ENCODE measurements at regions not wholly inside any gene's neighbourhood (a gene's known extent, or its start where the extent isn't known, plus 50 kb on each side); places are given as distances from the start of the nearest gene placed in this dataset.

DNA sequence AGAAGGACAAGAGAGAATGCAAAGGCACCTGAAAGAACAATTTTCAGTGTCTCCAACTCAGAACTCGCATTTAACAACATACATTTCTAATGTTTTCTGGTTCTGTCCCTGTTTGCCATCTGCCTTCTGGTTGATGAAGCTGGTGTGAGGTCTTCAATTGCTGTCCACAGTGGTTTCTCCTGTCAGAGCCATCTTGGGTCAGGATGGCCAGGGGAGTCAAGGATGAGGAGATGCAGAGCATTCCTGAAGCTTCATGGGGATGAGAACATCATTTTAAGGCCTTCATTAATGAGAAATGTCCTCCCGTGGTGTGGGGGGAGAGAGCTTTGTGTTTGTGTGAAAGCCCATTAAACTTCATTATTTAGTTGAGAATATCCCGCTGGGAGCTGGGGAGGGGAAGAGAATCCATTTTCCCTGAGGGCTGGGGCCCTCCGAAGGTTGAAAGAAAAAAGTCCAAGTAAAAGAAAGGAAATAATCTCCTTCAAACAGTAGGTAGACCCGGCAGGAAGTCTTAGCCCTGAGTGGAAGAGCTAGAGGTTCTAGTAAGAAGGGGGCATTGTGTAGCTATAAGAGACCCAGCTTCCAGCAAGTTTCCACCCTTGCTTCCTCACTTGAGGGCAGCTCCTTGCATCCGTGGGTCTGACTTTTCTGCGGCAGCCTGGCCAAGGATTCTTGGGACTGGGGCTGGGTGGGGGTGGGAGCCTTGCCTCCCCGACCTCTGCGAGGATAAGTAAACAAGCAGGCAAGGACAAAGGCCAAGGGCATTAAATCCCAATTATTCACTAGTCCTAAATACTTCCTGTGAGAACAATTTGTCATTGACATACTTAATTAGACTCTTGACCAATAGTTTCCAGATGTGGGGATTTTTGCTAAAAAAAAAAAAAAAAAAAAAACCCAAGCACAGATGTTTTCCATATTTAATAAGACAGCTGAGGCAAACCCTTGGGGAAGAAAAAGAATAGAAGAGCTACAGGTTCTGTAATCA, 119.2 kb downstream of the MSX2 start:
- Histone ChIP-seq H3K27ac (ENCODE audit: low read depth, low read length) (no peak overlapping the region), H4K20me1 (ENCODE audit: control insufficient read depth, insufficient read depth, low read depth, low read length) (no peaks in the 10 kb centered on the region), H3K27me3 (ENCODE audit: control insufficient read depth, low read length) (no peaks in the 10 kb centered on the region), H3K4me1 (ENCODE audit: control insufficient read depth, low read length) (no peaks in the 10 kb centered on the region), H3K9me3 (ENCODE audit: control insufficient read depth, insufficient read depth, low read length) (no peaks in the 10 kb centered on the region), H3K4me2 (ENCODE audit: low read length) (no peak overlapping the region), H3K4me3 (ENCODE audit: low read length) (no peak overlapping the region), H3F3A (ENCODE audit: control insufficient read depth, insufficient read depth) (no peaks in the 10 kb centered on the region), H3K36me3 (ENCODE audit: control insufficient read depth, low read length) (no peaks in the 10 kb centered on the region), H3K79me2 (ENCODE audit: control insufficient read depth, low read length) (no peaks in the 10 kb centered on the region), H3K9me2 (replicated peaks; ENCODE audit: control insufficient read depth, low read length) (no peaks in the 10 kb centered on the region)
- TF ChIP-seq, protein P1, sequence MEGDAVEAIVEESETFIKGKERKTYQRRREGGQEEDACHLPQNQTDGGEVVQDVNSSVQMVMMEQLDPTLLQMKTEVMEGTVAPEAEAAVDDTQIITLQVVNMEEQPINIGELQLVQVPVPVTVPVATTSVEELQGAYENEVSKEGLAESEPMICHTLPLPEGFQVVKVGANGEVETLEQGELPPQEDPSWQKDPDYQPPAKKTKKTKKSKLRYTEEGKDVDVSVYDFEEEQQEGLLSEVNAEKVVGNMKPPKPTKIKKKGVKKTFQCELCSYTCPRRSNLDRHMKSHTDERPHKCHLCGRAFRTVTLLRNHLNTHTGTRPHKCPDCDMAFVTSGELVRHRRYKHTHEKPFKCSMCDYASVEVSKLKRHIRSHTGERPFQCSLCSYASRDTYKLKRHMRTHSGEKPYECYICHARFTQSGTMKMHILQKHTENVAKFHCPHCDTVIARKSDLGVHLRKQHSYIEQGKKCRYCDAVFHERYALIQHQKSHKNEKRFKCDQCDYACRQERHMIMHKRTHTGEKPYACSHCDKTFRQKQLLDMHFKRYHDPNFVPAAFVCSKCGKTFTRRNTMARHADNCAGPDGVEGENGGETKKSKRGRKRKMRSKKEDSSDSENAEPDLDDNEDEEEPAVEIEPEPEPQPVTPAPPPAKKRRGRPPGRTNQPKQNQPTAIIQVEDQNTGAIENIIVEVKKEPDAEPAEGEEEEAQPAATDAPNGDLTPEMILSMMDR (IDR thresholded peaks at IDR 0.05; ENCODE audit: low read depth, low read length, poor library complexity, severe bottlenecking): no peak
- TF ChIP-seq EZH2phosphoT487 (IDR thresholded peaks at IDR 0.05; ENCODE audit: borderline replicate concordance, low read length): no peak

DNA sequence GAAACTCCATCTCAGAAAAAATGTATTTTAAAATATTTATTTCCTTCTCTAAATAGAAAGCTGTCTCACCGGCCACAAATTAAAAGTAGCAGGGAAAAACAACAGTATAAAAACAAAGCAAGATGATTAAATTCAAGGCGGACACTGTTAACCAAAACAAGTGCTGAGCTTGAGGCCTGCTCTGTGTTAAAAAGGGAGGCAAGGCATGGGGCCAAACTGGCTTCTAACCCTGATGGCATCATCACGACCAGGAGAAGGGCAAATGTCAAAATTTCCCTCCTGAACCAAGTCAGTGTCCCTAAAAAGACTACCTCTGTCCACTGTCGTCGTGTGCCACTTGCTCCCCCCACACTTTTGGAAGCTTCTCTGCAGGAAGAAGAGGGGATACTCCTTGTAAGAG, 116.1 kb downstream of the MSX2 start:
- Histone ChIP-seq H3K36me3 (ENCODE audit: control insufficient read depth, low read length) (no peaks in the 10 kb centered on the region), H3K9me2 (replicated peaks; ENCODE audit: control insufficient read depth, low read length) (no peaks in the 10 kb centered on the region), H3K9me3 (ENCODE audit: control insufficient read depth, insufficient read depth, low read length) (no peaks in the 10 kb centered on the region), H3K4me1 (ENCODE audit: control insufficient read depth, low read length) (no peaks in the 10 kb centered on the region), H3K27ac (ENCODE audit: low read depth, low read length) (no peak overlapping the region), H3K79me2 (ENCODE audit: control insufficient read depth, low read length) (no peaks in the 10 kb centered on the region), H4K20me1 (ENCODE audit: control insufficient read depth, insufficient read depth, low read depth, low read length) (no peaks in the 10 kb centered on the region), H3F3A (ENCODE audit: control insufficient read depth, insufficient read depth) (no peaks in the 10 kb centered on the region), H3K4me2 (ENCODE audit: low read length) (no peak overlapping the region), H3K4me3 (ENCODE audit: low read length) (no peak overlapping the region), H3K27me3 (ENCODE audit: control insufficient read depth, low read length) (no peaks in the 10 kb centered on the region)
- no peak for TF ChIP-seq EZH2phosphoT487 (IDR thresholded peaks at IDR 0.05; ENCODE audit: borderline replicate concordance, low read length)
- TF ChIP-seq, protein P1 (IDR thresholded peaks at IDR 0.05; ENCODE audit: low read depth, low read length, poor library complexity, severe bottlenecking): no peak

DNA sequence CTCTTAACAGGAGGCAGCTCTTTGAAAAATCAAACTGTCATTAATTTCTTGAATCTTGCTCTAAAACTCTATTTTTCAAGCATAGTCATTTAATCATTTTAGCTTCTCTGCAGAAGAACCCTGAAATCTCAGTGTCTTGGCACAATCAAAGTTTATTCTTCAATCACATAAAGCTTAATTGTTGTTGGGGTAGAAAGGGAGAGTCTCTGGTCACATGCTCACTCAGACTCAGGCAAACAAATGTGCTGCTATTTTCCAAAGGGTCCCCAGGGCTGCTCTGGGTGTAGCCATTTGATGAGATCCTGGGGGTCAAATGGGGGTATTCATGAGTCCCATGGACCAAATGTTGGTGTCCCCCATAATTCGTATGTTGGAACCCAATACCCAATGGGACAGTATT, 114.8 kb downstream of the MSX2 start:
- Histone ChIP-seq H4K20me1 (ENCODE audit: control insufficient read depth, insufficient read depth, low read depth, low read length) (no peaks in the 10 kb centered on the region), H3K27ac (ENCODE audit: low read depth, low read length) (no peak overlapping the region), H3F3A (ENCODE audit: control insufficient read depth, insufficient read depth) (no peaks in the 10 kb centered on the region), H3K9me3 (ENCODE audit: control insufficient read depth, insufficient read depth, low read length) (no peaks in the 10 kb centered on the region), H3K4me2 (ENCODE audit: low read length) (no peak overlapping the region), H3K4me3 (ENCODE audit: low read length) (no peak overlapping the region), H3K9me2 (replicated peaks; ENCODE audit: control insufficient read depth, low read length) (no peaks in the 10 kb centered on the region), H3K4me1 (ENCODE audit: control insufficient read depth, low read length) (no peaks in the 10 kb centered on the region), H3K79me2 (ENCODE audit: control insufficient read depth, low read length) (no peaks in the 10 kb centered on the region), H3K27me3 (ENCODE audit: control insufficient read depth, low read length) (no peaks in the 10 kb centered on the region), H3K36me3 (ENCODE audit: control insufficient read depth, low read length) (no peaks in the 10 kb centered on the region)
- TF ChIP-seq, protein P1 (IDR thresholded peaks at IDR 0.05; ENCODE audit: low read depth, low read length, poor library complexity, severe bottlenecking): no peak
- no peak for TF ChIP-seq EZH2phosphoT487 (IDR thresholded peaks at IDR 0.05; ENCODE audit: borderline replicate concordance, low read length)

All from DOHH2 (cell line).